Prostate gland (tissue), 2 donors: ENCODE measurements at regions not wholly inside any gene's neighbourhood (a gene's known extent, or its start where the extent isn't known, plus 50 kb on each side); places are given as distances from the start of the nearest gene placed in this dataset.

Experiments used
- CTCF ChIP-seq, 4 experiments: fragments of 200-600 bp in 2 of 4; fragments of 450-650 bp in 2 of 4; sonication (generic) in 2 of 4; IDR thresholded peaks; 1 replicate in 3 of 4; 2 replicates in 1 of 4; pipeline ENCODE4 v1.5.1; 2016 to 2019; ENCODE audit warnings: antibody characterized with exemption in 4 of 4, mild to moderate bottlenecking in 2 of 4, moderate library complexity in 2 of 4
- POLR2A ChIP-seq: fragments of 450-650 bp; IDR thresholded peaks from one replicate; pipeline ENCODE4 v1.6.1; 2016; ENCODE audit warnings: antibody characterized with exemption, mild to moderate bottlenecking
- POLR2AphosphoS5 ChIP-seq: sonication (generic); formaldehyde crosslinking; IDR thresholded peaks from one replicate; pipeline ENCODE4 v1.6.1; 2017; ENCODE audit warnings: antibody characterized with exemption

- TF ChIP-seq CTCF (IDR thresholded peaks at IDR 0.05) (no peak), POLR2A (no peak), POLR2AphosphoS5 (no peak)
Observed at GRCh38 chr1:31485166-31485565, 72.2 kb downstream of the SERINC2 start.
